ENCODE measurements at regions not wholly inside any gene's neighbourhood (a gene's known extent, or its start where the extent isn't known, plus 50 kb on each side); places are given as distances from the start of the nearest gene placed in this dataset.

DNA sequence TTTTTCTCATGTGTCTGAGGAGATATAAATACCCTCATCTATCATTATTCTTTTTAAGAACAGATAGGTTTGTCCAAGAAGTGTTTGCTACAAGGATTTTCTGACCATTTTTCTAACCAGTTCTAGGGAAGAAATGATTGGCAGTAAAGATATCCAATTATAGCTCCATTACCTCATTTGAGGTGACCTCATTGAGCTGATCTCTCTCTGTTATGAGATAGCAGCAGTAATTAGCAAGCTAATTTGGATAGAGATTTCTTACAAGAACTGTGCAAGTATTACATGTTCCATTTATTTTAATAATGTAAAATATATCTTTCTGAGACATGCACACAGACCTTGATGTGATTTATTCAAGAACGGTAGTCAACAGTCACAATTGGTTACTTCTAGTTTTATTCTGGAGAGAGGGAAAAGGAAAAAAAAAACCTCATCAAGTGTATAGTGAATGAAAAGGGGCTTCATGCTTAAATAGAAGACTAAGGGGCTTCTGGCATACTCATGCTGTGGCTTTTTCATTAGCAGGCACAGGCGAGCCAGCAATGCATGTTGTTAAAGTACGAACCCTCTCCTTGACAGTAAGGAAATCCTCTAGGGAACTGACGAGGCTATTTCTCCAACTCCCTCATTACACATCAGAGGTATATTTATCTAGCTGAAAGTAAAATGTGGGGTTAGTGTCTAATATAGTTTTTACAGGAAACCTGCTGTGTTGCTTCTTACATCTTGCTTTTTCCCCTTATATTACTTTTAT, 127.3 kb downstream of the NUDT12 start:
- Histone ChIP-seq H3K4me1 (ENCODE audit: control insufficient read depth in 5 of 5, insufficient read depth in 5 of 5, low read length in 5 of 5) (peaks cover 0 to 33% (median 20%) of the 10 kb centered on the region in 5 donors), H3K27ac (ENCODE audit: low read depth, low read length) (no peak overlapping the region), H3K9ac (ENCODE audit: low read length in 5 of 5) (no peak overlapping the region), H3K9me3 (ENCODE audit: control insufficient read depth in 5 of 5, low read length in 5 of 5) (peaks cover 0 to 11% (median 4%) of the 10 kb centered on the region in 5 donors), H3K4me3 (ENCODE audit: low read depth in 1 of 5, low read length in 5 of 5) (no peak overlapping the region), H3K36me3 (ENCODE audit: control insufficient read depth in 5 of 5, insufficient read depth in 5 of 5, low read length in 5 of 5) (no peaks in the 10 kb centered on the region), H3K27me3 (ENCODE audit: control insufficient read depth in 5 of 5, insufficient read depth in 4 of 5, low read length in 5 of 5) (no peaks in the 10 kb centered on the region)

DNA sequence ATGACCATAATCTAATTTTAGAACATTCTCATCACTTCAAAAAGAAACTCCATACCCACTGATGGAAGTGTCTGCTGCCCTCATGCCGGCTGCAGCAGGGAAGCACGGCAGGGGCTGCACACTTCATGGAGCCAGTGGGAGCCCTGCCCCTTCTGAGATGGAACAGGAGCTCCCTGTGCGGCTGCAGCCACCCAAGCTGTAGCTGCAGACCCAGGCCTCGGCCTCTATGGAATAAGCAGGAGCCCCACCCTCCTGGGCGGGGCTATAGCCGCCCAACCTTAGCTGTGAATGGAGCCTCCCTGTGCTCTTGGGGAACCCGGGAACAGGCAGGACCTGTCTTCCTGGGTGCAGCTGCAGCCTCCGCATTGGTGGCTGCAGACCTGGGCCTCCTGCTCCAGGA, 128.5 kb downstream of the NUDT12 start:
- no peak overlapping the region for H3K27ac ChIP-seq (ENCODE audit: low read depth, low read length)
- no peak overlapping the region for H3K4me3 ChIP-seq (ENCODE audit: low read depth in 1 of 5, low read length in 5 of 5)
- H3K9ac ChIP-seq (ENCODE audit: low read length in 5 of 5), result no peak overlapping the region
- no peaks in the 10 kb centered on the region for H3K36me3 ChIP-seq (ENCODE audit: control insufficient read depth in 5 of 5, insufficient read depth in 5 of 5, low read length in 5 of 5)
- H3K27me3 ChIP-seq (ENCODE audit: control insufficient read depth in 5 of 5, insufficient read depth in 4 of 5, low read length in 5 of 5), result no peaks in the 10 kb centered on the region
- H3K9me3 ChIP-seq (ENCODE audit: control insufficient read depth in 5 of 5, low read length in 5 of 5), result peaks cover 0 to 4% (median 1%) of the 10 kb centered on the region in 5 donors
- peaks cover 0 to 37% (median 21%) of the 10 kb centered on the region in 5 donors for H3K4me1 ChIP-seq (ENCODE audit: control insufficient read depth in 5 of 5, insufficient read depth in 5 of 5, low read length in 5 of 5)

DNA sequence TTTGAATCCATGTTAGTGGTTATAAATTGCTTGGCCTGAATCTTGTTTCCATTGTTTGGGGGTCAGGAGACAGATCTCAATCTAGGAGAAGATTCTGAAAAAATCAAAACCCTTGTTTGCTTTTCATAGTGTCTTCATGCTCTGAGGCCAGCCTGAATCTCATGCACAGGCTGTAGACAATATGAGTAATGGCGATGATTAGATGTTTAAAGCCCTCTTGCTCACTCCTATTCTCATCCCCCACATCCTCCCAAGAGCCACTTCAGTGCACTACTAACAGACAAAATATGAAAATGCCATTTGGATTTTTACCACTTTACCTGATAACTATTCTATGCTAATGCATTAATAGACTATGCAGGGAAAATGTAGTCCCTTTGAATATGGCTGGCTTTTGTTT, 129.4 kb downstream of the NUDT12 start:
- Histone ChIP-seq H3K27ac (ENCODE audit: low read depth, low read length) (no peak overlapping the region), H3K27me3 (ENCODE audit: control insufficient read depth in 5 of 5, insufficient read depth in 4 of 5, low read length in 5 of 5) (no peaks in the 10 kb centered on the region), H3K9me3 (ENCODE audit: control insufficient read depth in 5 of 5, low read length in 5 of 5) (peaks cover 0 to 4% (median 0%) of the 10 kb centered on the region in 5 donors), H3K4me1 (ENCODE audit: control insufficient read depth in 5 of 5, insufficient read depth in 5 of 5, low read length in 5 of 5) (peaks cover 0 to 37% (median 24%) of the 10 kb centered on the region in 5 donors), H3K9ac (ENCODE audit: low read length in 5 of 5) (no peak overlapping the region), H3K4me3 (ENCODE audit: low read depth in 1 of 5, low read length in 5 of 5) (no peak overlapping the region), H3K36me3 (ENCODE audit: control insufficient read depth in 5 of 5, insufficient read depth in 5 of 5, low read length in 5 of 5) (no peaks in the 10 kb centered on the region)

DNA sequence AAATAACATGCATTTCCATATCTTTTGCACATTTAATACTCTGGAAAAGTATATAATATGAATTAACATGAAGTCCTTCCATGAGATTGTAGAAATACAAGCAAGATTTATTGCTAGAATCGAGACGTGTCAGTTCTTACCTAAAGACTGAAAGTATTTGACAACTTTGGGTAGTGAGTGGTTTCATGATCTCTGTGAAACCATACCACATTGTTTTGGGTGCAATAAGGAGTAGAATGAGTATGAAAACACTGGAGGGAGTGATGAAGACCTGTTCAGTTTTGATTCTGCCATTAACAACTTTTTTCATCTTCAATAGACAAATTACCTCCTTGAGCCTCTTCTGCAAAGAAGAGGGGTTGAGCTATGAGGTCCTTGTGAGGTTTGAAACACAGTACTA, 133.7 kb downstream of the NUDT12 start:
- no peaks in the 10 kb centered on the region for H3K9me3 ChIP-seq (ENCODE audit: control insufficient read depth in 5 of 5, low read length in 5 of 5)
- H3K4me1 ChIP-seq (ENCODE audit: control insufficient read depth in 5 of 5, insufficient read depth in 5 of 5, low read length in 5 of 5), result peaks cover 0 to 31% (median 11%) of the 10 kb centered on the region in 5 donors
- H3K27ac ChIP-seq (ENCODE audit: low read depth, low read length), result no peak overlapping the region
- no peak overlapping the region for H3K9ac ChIP-seq (ENCODE audit: low read length in 5 of 5)
- no peak overlapping the region for H3K4me3 ChIP-seq (ENCODE audit: low read depth in 1 of 5, low read length in 5 of 5)
- no peaks in the 10 kb centered on the region for H3K36me3 ChIP-seq (ENCODE audit: control insufficient read depth in 5 of 5, insufficient read depth in 5 of 5, low read length in 5 of 5)
- H3K27me3 ChIP-seq (ENCODE audit: control insufficient read depth in 5 of 5, insufficient read depth in 4 of 5, low read length in 5 of 5), result no peaks in the 10 kb centered on the region

DNA sequence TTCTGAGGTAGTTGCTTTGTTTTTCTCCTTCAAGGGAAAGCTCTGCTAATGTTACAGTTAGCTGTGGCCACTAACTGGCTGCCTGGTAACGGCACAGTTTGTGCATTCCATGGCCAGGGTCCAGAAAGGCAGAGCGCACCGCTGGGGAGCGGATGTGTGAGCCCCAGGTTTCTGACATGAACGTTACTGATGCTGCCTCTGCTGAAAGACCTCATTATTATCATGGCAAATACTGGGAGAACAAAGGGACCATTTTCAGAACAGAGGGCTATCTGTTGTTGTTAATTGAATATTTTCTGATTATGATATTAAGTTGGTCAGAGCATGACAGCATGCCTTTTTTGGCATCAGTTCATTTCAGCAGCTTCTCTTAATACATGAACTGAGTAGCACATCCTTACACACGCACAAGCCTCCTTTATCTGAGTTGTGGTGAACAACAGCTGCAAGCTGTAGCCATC, 134.1 kb downstream of the NUDT12 start:
- Histone ChIP-seq H3K9me3 (ENCODE audit: control insufficient read depth in 5 of 5, low read length in 5 of 5) (no peaks in the 10 kb centered on the region), H3K4me3 (ENCODE audit: low read depth in 1 of 5, low read length in 5 of 5) (no peak overlapping the region), H3K27me3 (ENCODE audit: control insufficient read depth in 5 of 5, insufficient read depth in 4 of 5, low read length in 5 of 5) (no peaks in the 10 kb centered on the region), H3K9ac (ENCODE audit: low read length in 5 of 5) (no peak overlapping the region), H3K27ac (ENCODE audit: low read depth, low read length) (no peak overlapping the region), H3K36me3 (ENCODE audit: control insufficient read depth in 5 of 5, insufficient read depth in 5 of 5, low read length in 5 of 5) (no peaks in the 10 kb centered on the region), H3K4me1 (ENCODE audit: control insufficient read depth in 5 of 5, insufficient read depth in 5 of 5, low read length in 5 of 5) (peaks cover 0 to 32% (median 11%) of the 10 kb centered on the region in 5 donors)

DNA sequence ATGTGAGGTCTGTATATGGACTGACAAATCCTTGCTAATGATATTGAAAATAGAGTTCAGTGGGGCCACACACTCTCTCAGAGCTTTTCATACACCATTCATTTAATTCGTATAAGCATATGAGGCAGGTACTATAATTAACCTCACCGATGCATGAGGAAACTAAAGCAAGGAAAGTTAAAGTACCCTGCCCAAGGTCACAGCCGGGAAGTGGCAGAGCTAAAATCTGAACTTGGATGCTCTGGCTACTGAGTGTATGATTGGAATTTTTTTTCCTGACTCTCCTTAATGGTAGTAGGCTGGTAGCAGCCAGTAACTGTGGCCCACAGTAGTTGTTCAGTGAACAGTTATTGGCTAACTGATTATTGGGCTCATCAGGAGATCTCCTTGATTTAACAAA, 135.3 kb downstream of the NUDT12 start:
- no peak overlapping the region for H3K27ac ChIP-seq (ENCODE audit: low read depth, low read length)
- H3K27me3 ChIP-seq (ENCODE audit: control insufficient read depth in 5 of 5, insufficient read depth in 4 of 5, low read length in 5 of 5), result no peaks in the 10 kb centered on the region
- H3K36me3 ChIP-seq (ENCODE audit: control insufficient read depth in 5 of 5, insufficient read depth in 5 of 5, low read length in 5 of 5), result no peaks in the 10 kb centered on the region
- peaks cover 0 to 32% (median 11%) of the 10 kb centered on the region in 5 donors for H3K4me1 ChIP-seq (ENCODE audit: control insufficient read depth in 5 of 5, insufficient read depth in 5 of 5, low read length in 5 of 5)
- H3K9me3 ChIP-seq (ENCODE audit: control insufficient read depth in 5 of 5, low read length in 5 of 5), result no peaks in the 10 kb centered on the region
- H3K9ac ChIP-seq (ENCODE audit: low read length in 5 of 5), result no peak overlapping the region
- no peak overlapping the region for H3K4me3 ChIP-seq (ENCODE audit: low read depth in 1 of 5, low read length in 5 of 5)

DNA sequence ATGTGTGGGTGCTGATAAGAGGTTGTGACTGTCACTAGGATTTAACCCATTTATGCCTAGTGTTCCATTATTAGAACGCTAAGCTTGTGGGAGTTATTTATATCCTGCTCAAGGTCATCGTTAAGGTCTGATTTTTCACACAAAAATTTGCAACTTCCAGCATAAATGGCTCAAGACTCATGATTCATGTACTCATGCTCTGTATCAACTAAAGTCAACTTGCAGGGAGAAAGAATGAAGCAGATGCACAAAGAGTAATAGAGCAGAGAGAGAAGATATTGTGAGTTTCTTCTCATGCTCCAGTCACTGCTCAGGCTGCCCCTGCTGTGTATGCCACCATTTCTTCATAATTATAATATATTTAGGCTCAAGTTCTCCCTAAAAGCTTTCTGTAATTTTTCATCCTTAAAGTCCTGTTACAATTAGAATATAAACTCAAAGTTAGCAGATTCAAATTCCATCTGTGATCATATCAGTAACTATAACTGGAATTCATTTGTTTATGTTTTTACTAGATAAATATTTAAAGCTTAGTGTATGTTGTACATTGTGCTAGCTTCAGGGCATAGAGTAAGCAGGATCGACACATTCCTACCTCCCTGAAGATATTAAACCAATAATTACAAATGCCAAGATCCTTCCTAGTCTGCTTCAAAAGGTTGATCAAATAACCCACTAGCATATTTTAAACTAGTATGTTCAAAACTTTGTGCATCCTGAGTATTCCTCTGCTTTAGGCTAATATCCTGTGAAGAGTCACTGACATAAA, 136.7 kb downstream of the NUDT12 start:
- H3K9me3 ChIP-seq (ENCODE audit: control insufficient read depth in 5 of 5, low read length in 5 of 5), result no peaks in the 10 kb centered on the region
- H3K4me1 ChIP-seq (ENCODE audit: control insufficient read depth in 5 of 5, insufficient read depth in 5 of 5, low read length in 5 of 5), result peaks cover 0 to 23% (median 6%) of the 10 kb centered on the region in 5 donors
- no peaks in the 10 kb centered on the region for H3K27me3 ChIP-seq (ENCODE audit: control insufficient read depth in 5 of 5, insufficient read depth in 4 of 5, low read length in 5 of 5)
- no peaks in the 10 kb centered on the region for H3K36me3 ChIP-seq (ENCODE audit: control insufficient read depth in 5 of 5, insufficient read depth in 5 of 5, low read length in 5 of 5)
- H3K27ac ChIP-seq (ENCODE audit: low read depth, low read length), result no peak overlapping the region
- H3K4me3 ChIP-seq (ENCODE audit: low read depth in 1 of 5, low read length in 5 of 5), result no peak overlapping the region
- H3K9ac ChIP-seq (ENCODE audit: low read length in 5 of 5), result no peak overlapping the region

DNA sequence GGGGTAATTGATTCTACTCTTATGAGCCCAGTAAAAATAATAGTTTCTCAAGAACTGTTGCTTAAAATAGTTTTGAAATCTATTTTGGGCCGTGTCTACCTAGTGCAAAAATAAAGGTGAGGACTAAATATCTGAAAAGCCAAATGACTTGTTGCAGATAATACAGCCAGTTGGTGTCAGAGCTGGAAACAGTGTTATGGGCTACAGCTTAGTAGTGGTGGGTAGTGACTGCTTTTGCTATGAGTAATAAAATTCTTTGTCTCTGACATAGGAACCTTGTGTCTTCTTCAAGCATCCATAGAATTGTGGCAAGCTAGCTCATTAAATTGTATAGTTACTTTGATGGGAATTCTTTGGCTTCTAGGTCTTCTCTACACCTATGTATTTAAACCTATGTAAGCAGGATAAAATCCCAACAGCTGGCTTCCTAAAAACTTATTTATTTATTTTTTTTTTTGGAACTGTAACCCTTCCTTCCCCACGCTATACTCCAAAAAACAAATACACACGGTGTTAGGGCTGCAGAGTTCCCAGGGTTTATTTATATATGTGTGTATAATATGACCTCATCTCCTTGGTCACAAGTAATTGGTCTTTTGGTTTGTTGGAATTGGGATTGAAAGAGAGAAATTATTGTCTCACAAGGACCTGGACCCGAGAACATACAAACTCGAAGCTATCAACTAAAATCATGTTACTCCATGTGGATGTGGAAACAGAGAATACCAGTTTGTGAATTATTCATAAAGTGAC, 138.0 kb downstream of the NUDT12 start:
- Histone ChIP-seq H3K27me3 (ENCODE audit: control insufficient read depth in 5 of 5, insufficient read depth in 4 of 5, low read length in 5 of 5) (no peaks in the 10 kb centered on the region), H3K36me3 (ENCODE audit: control insufficient read depth in 5 of 5, insufficient read depth in 5 of 5, low read length in 5 of 5) (no peaks in the 10 kb centered on the region), H3K4me1 (ENCODE audit: control insufficient read depth in 5 of 5, insufficient read depth in 5 of 5, low read length in 5 of 5) (peaks cover 0 to 14% (median 4%) of the 10 kb centered on the region in 5 donors), H3K9me3 (ENCODE audit: control insufficient read depth in 5 of 5, low read length in 5 of 5) (no peaks in the 10 kb centered on the region), H3K27ac (ENCODE audit: low read depth, low read length) (no peak overlapping the region), H3K9ac (ENCODE audit: low read length in 5 of 5) (no peak overlapping the region), H3K4me3 (ENCODE audit: low read depth in 1 of 5, low read length in 5 of 5) (no peak overlapping the region)

DNA sequence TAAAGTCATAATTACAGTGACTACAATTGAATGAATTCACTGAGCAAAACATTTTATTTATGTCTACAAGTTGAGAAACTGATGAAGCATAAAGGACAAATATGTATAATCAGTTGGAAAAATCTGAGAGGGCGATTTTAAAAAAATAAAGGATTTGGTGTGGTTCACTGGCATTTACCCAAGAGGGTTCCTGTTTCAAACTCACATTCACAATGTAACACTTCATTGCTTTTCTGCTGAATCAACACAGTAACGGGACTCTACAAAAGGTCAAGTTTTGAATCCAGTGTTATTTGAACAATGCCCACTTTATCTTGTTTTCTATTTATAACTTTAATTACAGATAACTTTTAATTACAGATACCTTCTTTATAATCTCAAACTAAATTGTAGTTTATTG, 138.6 kb downstream of the NUDT12 start:
- H3K27me3 ChIP-seq (ENCODE audit: control insufficient read depth in 5 of 5, insufficient read depth in 4 of 5, low read length in 5 of 5), result no peaks in the 10 kb centered on the region
- no peak overlapping the region for H3K4me3 ChIP-seq (ENCODE audit: low read depth in 1 of 5, low read length in 5 of 5)
- H3K9me3 ChIP-seq (ENCODE audit: control insufficient read depth in 5 of 5, low read length in 5 of 5), result no peaks in the 10 kb centered on the region
- peaks cover 0 to 14% (median 4%) of the 10 kb centered on the region in 5 donors for H3K4me1 ChIP-seq (ENCODE audit: control insufficient read depth in 5 of 5, insufficient read depth in 5 of 5, low read length in 5 of 5)
- H3K27ac ChIP-seq (ENCODE audit: low read depth, low read length), result no peak overlapping the region
- no peaks in the 10 kb centered on the region for H3K36me3 ChIP-seq (ENCODE audit: control insufficient read depth in 5 of 5, insufficient read depth in 5 of 5, low read length in 5 of 5)
- no peak overlapping the region for H3K9ac ChIP-seq (ENCODE audit: low read length in 5 of 5)
